Embryonic facial prominence (tissue), 1 donor: ENCODE measurements at regions not wholly inside any gene's neighbourhood (a gene's known extent, or its start where the extent isn't known, plus 50 kb on each side); places are given as distances from the start of the nearest gene placed in this dataset.
"Not testable (repeated sequence)": the region's sequence is repeated elsewhere in the genome, so short reads cannot be mapped to it uniquely, and the experiment has no call there.

Experiments used
- DNase-seq: peaks from one replicate; pipeline ENCODE4 v3.0.0-alpha.2; 2016; ENCODE audit errors: extremely low spot score

DNA sequence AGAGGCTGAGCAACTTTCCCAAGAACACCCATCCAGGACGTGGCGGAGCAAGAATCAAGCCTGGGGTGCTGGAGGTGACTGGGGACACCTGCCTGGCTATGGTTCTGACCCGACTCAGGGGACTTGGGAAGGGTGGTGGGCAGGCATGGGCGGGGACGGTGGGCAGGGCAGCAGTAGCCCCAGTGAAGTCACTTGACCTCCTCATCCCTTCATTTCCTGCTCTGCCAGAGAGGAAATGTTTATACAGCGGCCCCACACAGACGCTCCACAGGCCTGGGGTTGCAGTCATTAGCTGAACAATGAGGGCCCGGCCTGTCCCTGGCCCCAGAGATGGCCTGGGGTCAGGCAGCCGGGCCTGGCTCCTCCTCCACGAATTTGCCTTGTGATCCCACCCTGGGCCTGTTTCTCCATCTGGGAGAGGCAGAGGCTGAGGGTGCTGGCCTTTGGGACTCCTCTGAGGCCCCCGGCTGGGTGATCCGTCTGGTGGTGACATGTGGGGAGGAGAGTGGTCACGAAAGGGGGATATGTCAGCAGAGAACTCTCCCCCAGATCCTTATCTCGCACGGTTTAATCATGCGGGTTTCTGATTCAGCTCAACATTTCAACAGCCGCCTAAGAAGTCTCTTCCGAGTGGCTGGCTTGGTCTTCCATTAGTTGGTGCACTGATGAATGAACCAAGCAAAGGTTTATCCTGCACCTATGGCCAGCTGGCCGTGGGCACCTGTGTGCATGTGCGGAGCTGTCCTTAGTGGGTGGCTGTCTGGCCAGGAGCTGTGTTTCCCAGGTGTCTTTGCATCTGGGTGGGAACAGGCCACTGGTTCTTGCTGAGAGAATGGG is 175.9 kb downstream of the IRF8 start:
- no peak for DNase-seq

DNA sequence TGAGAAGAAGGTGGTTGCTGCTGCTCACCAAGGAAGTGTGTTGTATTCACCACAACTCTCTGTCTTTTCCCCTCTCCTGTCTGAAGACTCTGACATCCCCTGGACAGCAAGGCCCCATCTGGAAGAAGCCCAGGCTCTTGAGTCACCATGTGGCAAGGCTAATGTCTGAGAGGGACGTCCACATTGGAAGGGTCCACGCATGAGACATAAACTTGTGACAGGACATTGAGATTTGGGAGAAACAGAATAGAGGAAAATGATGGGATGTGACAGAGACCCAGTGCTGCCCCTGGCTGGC is 176.5 kb downstream of the IRF8 start:
- no peak for DNase-seq

DNA sequence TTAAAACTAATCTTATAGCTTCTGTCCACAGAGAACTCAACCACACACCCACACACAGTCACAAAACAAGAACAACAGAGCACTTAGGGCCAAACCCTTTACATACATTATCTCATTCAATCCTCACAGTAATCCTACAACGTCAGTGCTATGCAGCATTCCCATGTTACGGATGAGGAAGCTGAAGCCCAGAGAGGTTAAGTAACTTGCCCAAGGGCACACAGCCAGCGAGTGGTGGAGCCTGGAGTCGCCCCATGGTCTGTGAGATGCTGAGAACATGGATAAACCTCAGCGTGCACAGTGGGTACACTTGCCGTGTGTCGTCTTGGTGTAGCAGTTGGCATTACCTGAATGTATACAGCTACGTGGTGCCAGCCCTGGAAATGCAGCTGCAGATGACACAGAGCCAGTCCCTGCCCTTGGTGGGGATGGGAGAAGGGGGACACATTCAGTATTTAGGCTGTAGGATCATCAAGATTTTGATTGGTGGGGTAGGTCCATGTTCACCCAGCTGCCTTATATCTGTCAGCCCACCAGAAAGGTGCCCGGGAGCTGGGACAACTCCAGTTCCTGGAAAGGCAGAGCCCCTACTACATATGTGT is 177.0 kb downstream of the IRF8 start:
- DNase-seq = no peak

DNA sequence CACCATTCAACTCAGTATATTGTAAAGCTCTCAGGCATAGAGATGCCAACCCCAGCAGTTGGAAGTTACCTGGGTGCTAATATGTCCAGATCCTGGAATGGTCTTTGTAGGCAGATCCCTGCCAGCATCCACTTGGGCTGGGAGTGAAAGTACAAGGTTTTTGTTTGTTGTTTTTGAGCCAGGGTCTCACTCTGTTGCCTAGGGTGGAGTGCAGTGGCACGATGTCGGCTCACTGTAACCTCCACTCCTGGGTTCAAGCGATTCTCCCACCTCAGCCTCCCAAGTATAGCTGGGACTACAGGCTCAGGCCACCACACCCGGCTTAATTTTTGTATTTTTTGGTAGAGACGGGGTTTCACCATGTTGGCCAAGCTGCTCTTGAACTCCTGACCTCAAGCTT is 177.6 kb downstream of the IRF8 start:
- no peak for DNase-seq

DNA sequence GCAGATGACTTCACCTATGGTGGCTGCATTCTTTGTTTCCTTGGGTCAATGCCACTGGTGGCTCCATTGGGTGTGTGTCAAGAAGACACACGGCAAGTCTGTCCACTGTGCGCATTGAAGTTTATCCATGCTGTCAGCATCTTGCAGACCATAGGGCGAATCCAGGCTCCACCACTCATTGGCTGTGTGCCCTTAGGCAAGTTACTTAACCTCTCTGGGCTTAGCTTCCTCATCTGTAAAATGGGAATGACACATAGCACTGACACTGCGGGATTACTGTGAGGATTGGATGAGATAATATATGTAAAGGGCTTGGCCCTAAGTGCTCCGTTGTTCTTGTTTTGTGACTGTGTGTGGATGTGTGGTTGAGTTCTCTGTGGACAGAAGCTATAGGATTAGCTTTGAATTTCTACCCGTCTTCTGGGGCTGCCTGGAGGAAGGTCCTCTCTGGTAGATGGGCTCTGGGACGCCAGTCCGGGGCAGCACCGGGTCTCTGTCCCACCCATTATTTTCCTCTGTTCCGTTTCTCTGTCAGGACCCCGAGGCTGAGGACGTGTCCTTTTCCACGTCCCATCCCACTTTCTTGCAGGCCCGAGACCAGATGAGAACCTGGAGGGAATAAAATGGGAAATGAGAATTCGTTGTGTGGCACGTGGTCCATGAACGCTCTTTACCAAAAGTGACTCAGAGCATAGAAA is 178.4 kb downstream of the IRF8 start:
- no peak for DNase-seq

DNA sequence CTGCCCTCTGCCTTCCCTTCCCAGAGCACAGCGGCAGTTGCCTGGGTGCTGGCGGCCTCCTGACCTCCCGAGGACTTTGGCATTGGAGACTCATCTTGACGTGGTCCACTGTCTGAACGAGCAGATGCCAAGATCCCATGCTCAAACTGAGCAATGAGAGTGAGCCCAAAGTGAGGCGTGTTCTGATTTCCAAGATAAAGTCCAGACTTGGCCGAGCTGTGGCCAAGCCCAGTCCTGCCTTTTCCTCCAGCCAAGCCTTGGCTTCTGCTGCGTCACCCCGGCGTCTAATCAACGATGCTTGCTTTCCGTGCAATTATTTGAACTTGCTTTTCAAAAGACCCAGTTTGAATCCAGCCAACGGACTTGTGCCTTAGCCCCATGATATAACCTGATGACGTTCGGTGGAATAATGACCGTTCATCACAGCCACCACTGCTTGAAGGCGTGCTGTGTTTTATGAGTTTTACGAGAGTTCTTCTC is 179.2 kb downstream of the IRF8 start:
- DNase-seq = no peak

DNA sequence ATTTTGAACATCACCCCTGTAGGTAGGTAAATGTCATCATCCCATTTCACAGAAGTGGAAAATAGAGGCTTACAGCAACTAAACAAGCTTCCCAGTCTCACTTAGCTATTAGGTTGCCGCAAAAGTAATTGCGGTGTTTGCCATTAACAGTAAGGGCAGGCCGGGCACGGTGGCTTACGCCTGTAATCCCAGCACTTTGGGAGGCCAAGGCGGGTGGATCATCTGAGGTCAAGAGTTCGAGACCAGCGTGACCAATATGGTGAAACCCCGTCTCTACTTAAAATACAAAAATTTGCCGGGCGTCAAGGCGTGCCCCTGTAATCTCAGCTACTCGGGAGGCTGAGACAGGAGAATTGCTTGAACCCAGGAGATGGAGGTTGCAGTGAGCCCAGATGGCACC is 179.7 kb downstream of the IRF8 start:
- DNase-seq = not testable (repeated sequence)

DNA sequence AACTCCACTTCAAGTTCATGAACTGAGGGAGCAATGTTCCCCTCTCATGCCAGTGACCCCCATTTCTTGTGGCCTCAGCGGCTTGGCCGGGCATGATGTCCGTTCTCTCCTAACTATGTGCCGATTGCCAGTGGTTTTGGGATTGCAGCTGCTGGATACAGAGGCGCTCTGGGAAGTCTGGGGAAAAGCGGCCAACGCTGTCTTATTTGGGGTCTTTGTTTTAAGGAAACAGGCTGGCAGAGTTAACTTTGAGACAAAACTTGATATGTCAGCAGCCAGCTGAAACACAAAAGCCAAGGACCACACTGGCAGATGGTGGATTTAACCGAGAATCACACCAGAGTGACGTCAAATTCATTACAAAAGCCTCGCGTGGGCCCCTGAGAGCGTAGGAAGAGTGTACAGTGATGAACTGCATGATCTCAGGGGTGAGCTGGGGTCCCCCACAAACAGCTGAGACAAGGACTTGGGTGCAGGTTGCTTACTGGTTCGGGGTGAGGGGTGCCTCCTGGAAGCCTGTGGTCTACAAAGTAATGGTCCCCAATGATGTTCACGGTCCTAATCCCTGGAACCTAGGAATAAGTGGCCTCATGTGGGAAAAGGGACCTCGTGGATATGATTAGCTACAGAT is 180.4 kb downstream of the IRF8 start:
- no peak for DNase-seq

DNA sequence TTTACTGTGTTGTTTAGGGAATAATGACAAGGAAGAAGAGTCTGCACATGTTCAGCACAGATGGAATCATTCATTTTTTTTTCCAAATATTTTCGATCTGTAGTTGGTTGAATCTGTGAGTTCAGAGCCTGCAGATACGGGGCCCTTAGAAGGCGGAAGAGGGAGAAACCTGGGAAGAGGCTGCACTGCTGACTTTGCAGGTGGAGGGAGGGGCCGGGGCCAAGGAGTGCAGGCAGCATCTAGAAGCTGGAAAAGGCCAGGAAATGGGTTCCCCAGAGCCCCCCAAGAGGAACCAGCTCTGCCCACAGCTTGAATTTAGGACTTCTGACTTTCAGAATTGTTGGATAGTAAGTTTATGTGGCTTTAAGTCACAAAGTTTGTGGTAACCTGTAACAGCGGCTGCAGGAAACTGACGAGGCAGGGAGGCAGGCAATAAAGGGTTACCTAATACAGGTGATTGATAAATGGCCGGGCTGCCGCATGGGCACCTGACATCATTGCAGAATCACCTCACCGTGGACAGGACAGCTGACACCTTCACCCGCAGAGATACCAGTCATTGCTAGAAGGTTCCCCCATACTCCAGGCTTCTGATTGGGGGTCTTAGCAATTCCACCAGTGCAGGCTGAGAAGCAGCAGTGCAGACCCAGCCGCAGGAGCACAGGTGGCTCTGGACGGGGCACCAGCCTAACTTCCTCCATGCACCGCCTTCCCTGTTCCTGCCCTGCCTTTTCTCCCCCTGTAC is 181.3 kb downstream of the IRF8 start:
- DNase-seq = no peak

DNA sequence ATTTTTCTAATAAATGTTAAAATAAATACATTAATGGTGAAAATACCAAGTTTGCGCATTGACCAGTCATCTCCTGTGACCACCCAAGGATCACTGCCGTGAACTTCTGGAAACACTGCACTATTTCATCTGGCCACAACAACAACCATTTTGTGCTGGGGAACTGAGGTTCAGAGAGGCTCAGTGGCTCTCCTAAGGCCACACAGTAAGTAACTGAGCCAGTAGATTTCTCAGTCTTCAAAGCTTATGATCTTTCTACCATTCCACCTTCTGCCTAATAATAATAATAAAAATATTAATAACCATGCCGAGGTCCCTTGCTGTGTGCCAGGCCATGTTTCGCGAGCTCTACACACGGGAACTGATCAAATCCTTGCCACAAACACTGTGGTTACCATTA is 182.0 kb downstream of the IRF8 start:
- DNase-seq = no peak

DNA sequence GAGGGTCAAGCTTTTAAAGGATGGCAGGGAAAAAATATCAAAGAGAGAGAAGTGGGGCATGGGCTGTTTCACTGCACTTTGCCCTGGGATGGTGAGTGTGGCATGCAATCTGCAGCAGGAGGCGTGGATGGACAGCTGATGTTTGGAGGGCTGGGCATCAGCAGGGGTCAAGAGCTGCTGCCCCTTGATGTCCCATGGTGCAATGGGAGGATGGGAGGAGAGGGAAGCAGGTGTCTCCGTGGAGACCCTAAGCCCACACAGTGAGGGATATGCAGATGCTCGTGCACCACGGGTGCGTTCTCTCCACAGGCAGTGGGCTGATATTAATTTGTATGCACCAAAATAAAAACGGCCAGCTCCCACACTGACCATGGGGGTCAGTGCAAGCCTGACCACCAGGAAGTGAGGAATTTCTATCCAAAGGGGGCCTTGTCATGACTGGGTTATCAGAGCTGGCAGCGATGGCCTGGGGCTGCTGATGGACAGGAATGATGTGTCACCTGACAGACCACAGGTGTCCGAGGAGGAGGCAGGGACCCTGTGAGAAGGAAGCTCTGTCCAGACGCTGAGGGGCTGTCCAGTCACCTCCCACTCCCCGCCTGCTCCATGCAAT is 183.6 kb downstream of the IRF8 start:
- no peak for DNase-seq

DNA sequence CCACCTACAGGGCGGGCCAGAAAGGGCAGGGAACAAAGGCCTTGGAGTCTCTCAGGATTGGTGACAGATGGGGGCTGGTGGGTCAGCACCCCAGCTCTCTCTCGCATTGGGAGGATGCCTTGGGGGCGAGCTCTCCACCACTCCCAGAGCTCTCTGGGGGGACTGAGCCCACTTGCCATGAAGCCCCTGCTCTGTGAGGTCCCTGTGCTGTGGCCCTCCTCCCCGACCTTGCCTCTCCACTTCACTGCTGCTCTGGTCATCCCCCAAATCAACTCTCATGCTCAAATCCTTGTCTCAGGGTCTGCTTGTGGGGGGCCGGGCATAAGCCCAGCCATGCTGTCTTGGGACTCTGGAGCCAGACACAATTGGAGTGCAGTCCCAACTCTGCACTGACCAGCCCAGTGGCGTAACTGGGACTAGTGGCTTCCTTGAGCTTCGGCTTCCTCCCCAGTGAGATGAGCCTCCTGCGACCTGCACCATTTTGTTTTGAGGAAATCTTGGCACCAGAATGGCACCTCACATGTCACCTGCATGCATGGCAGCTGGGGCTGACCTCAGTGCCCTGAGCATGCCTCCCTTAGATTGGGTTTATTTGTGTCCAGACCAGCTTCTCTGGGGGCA is 184.5 kb downstream of the IRF8 start:
- no peak for DNase-seq

DNA sequence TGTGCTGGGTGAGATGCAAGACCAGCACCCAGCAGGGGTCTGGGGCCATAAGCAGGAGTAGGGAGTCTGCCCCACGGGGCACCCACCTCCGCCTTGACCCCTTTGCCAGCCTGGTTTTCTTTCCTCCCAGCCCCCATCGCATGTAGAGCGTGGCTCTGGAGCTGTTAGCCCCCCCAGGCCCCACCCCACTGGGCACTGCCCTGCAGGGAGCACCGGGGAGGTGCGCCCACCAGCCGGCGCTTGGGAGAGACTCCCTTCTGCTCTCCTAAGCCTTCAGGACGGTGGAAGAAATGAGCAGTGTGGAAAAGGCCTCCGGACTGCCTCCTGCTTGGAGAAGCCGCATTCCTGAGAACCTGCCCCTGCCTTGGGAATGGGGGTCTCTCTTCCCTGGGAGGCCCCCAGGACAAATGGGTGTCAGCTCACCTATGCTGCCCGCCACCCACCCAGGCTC is 186.2 kb downstream of the IRF8 start:
- DNase-seq = no peak

DNA sequence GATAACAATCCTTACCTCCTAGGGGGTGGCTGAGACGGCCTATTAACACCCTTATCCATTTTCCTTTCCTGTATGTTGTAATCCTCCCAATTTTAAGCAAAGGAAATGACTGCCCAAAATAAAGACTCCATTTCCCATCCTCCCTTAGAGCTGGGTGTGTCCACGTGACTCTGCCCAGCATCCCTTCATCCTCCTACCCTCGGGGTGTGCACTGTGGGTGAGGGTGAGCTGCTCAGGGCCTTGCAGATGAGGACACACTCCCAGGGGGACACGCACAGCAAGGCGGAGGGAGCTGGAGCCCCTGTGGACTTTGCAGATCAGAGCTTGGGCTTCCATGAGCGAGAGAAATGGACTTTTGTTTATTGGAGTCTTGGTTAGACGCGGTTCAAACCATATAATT is 186.8 kb downstream of the IRF8 start:
- DNase-seq = no peak

DNA sequence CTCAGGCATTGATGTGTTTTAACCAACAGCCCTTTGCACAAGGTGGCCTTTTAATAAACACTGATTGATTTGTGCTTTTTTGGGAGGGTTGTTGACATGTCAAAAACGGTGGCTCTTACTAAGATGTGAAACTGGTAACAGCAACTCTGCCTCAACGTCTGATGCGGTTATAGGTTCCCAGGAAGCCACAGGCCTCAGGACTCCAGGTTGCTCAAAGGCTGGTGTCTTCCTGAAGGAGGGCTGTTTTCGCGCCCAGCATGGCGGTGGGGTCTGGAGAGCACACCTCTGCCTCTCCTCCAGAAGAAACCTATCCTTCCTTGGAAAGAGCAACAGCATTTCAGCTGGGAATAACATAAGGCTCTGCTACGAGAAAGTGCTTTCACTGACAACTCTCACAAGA is 187.5 kb downstream of the IRF8 start:
- no peak for DNase-seq

DNA sequence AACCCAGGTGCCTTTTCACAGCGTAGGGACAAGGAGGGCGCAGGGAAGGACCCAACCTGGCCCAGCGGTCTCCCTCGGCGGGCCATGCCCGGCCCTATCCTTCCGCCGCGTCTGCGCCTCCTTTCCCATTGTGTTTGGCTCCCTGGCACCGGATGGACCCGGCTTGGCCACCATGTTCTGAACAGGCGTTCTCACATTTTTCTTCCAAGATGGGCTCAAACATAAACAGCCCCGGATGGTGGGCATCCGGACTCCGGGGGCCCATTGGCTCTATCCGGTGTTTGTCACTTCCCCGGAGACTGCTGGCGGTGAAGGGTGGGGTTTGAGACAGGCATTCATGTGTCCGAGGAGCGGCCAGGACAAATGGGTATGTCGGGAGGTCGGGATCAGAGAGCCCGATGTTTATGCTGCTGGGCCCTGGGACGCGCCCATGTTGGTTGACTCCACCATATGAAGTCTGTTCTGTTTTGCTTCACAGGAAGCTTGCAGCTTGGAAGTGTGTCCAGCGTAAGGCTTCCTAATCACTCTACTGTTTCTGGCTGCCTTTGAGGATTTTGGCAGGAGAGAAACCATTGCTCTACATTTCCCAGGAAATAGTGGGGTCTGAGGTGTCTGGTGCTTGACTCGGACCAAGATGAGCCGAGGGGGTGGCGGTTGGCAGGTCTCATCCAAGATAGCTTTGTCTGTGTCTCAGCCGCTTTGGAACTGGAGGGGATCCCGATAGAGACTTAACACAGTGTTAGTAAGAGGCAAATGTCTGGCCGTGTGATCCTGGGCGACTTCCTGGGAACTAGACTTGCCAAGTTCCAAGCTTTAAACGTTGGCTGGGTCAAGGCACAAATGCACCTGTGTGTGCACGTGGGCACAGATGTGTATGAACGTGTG is 188.3 kb downstream of the IRF8 start:
- DNase-seq = no peak

DNA sequence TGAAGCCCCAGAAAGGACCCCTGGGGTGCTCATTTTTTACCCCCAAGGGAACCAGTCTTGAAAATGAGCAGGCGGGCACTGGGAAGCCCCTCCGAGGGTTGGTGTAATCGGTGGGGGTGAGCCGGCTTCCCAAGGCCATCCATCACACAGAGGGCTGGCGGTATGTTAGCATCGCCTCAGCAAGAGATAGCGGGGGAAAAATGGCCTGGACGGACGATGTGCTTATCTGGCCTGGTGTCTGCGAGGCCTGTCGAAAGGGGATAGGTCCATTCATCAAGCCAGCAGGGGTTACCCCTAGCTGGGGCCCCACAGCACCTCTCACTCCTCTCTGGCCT is 188.9 kb downstream of the IRF8 start:
- DNase-seq = no peak

DNA sequence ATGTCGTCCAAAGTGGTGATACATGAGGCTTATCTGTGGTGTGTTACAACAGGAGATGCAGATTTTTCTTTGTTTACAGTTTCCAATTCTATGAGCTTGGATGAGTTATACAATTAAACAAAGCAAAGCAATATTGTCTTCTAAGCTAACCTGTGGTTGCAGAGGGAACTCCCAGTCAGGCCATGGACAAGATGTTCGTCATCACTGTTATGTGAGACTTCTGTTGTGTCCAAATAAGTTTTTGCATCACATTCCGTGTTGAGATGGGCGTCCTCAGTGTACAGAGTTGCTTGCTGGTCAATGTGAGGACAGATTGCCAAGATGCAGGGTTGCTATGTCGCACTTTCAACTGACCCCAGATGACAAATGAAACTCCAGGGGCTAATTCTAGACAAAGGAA is 189.3 kb downstream of the IRF8 start:
- DNase-seq = no peak

DNA sequence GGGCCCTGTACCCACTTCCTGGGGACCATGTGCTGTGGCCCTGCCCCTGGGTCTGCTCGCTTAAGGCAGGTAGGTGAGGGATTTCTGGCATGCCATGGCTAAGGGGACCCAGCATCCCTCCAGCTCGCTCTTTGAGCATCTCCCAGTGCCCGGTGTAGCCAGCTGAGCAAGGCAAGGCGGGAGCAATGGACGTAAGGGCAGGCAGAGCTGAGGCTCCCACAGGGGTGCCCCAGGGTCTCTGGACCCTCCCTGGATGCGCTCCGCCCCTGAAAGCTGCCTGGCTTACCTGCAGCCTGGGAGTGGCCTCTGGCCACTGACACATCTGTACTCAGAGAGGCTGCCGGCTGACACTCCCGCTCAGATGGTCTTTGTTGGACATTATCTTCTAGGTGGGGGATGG is 189.9 kb downstream of the IRF8 start:
- no peak for DNase-seq

DNA sequence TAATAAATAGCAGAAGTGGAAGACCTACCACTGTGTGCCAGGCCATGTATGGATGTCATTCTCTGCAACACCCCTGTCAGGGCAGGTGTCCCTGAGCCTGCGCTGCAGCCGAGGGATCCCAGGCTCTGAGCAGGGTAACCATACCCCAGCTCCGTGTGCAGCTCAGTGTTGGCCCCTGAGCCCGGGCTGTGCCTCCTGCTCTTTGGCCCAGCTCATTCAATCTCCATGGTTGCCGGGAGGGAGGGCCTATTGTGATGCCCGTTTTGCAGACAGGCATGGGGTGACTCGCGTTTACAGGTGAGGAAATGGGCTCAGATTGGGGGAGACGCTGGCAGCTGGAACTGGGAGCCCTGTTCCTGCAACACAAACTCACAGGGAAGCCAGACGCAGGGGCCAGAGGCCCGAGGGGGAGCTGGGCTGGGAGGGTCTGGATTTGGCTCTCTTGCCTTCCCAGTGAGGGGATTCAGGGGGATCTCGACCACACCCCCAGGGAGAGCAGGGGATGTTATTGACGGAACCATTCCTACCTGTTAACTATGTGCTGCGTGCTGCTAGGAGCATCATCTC is 190.5 kb downstream of the IRF8 start:
- no peak for DNase-seq
